ENCODE measurements at regions not wholly inside any gene's neighbourhood (a gene's known extent, or its start where the extent isn't known, plus 50 kb on each side); places are given as distances from the start of the nearest gene placed in this dataset.

- no peak for TF ChIP-seq CTCF (IDR thresholded peaks at IDR 0.05 in 4 of 5, conservative IDR thresholded peaks at IDR 0.05 in 1 of 5)
- TF ChIP-seq POLR2A (IDR thresholded peaks at IDR 0.05), result no peak
Measured at GRCh38 chr11:32316858-32317642, 118.3 kb downstream of the WT1 start.

Data from gastrocnemius medialis (tissue), 4 donors.